ENCODE measurements at regions not wholly inside any gene's neighbourhood (a gene's known extent, or its start where the extent isn't known, plus 50 kb on each side); places are given as distances from the start of the nearest gene placed in this dataset.
"Not testable (repeated sequence)": the region's sequence is repeated elsewhere in the genome, so short reads cannot be mapped to it uniquely, and the experiment has no call there.

DNA sequence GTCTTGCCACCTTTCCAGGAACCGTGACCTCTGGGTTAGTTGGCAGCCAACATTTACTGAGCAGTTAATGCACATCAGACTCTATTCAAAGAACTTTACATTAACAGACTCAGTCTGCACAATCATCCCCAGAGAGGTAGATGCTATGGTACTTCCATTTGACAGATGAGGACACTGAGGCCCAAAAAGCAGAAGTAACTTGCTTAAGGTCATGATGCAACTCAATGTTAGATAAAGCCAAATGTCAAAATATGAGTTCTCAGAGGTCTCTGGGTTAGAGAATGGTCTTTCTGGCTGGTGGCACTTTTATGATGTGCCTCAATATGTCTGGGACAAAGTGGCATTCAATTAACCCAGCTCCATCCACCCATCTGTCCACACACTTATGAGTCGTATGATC lies 450.0 kb downstream of the MIAT start:
- no peak for TF ChIP-seq RARB (CRISPR knock-in tag; IDR thresholded peaks at IDR 0.05)
- TF ChIP-seq ZFP30 (CRISPR knock-in tag; IDR thresholded peaks at IDR 0.05), result no peak
- no peak for TF ChIP-seq ZC3H10 (CRISPR knock-in tag; IDR thresholded peaks at IDR 0.05)
- no peak for ATAC-seq

DNA sequence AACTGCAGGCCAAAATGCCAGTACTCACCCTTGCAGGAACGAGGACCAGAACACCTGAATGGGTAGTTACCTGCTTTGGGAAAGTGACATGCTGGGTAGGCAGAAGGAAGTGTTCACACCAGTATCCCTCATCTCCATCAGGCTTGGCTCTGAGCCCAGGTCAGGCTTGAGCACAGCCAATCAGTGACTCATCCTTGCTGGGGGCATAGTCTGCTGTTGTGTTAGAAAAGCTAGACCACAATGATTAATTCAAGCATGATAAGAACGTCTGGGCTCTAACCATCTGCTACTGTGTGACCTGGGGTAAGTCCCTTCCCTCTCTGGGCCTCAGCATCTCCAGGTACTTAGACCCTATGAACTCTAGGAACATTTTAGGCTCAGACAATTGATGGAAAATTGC lies 450.4 kb downstream of the MIAT start:
- peak; percentile 74 for ATAC-seq
- no peak for TF ChIP-seq GLIS3 (CRISPR knock-in tag; IDR thresholded peaks at IDR 0.05)
- TF ChIP-seq TCF4 (CRISPR knock-in tag; IDR thresholded peaks at IDR 0.05; ENCODE audit: borderline replicate concordance), result peak; percentile 46; the same call in 1 of the 2 replicates
- TF ChIP-seq, protein P1, sequence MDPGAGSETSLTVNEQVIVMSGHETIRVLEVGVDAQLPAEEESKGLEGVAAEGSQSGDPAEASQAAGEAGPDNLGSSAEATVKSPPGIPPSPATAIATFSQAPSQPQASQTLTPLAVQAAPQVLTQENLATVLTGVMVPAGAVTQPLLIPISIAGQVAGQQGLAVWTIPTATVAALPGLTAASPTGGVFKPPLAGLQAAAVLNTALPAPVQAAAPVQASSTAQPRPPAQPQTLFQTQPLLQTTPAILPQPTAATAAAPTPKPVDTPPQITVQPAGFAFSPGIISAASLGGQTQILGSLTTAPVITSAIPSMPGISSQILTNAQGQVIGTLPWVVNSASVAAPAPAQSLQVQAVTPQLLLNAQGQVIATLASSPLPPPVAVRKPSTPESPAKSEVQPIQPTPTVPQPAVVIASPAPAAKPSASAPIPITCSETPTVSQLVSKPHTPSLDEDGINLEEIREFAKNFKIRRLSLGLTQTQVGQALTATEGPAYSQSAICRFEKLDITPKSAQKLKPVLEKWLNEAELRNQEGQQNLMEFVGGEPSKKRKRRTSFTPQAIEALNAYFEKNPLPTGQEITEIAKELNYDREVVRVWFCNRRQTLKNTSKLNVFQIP (CRISPR knock-in tag; IDR thresholded peaks at IDR 0.05; ENCODE audit: borderline replicate concordance, low read depth), result no peak
- TF ChIP-seq ARNTL (CRISPR knock-in tag; IDR thresholded peaks at IDR 0.05; ENCODE audit: borderline replicate concordance, low read depth), result no peak
- TF ChIP-seq, protein P2, sequence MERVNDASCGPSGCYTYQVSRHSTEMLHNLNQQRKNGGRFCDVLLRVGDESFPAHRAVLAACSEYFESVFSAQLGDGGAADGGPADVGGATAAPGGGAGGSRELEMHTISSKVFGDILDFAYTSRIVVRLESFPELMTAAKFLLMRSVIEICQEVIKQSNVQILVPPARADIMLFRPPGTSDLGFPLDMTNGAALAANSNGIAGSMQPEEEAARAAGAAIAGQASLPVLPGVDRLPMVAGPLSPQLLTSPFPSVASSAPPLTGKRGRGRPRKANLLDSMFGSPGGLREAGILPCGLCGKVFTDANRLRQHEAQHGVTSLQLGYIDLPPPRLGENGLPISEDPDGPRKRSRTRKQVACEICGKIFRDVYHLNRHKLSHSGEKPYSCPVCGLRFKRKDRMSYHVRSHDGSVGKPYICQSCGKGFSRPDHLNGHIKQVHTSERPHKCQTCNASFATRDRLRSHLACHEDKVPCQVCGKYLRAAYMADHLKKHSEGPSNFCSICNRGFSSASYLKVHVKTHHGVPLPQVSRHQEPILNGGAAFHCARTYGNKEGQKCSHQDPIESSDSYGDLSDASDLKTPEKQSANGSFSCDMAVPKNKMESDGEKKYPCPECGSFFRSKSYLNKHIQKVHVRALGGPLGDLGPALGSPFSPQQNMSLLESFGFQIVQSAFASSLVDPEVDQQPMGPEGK (CRISPR knock-in tag; IDR thresholded peaks at IDR 0.05; ENCODE audit: borderline replicate concordance), result no peak

DNA sequence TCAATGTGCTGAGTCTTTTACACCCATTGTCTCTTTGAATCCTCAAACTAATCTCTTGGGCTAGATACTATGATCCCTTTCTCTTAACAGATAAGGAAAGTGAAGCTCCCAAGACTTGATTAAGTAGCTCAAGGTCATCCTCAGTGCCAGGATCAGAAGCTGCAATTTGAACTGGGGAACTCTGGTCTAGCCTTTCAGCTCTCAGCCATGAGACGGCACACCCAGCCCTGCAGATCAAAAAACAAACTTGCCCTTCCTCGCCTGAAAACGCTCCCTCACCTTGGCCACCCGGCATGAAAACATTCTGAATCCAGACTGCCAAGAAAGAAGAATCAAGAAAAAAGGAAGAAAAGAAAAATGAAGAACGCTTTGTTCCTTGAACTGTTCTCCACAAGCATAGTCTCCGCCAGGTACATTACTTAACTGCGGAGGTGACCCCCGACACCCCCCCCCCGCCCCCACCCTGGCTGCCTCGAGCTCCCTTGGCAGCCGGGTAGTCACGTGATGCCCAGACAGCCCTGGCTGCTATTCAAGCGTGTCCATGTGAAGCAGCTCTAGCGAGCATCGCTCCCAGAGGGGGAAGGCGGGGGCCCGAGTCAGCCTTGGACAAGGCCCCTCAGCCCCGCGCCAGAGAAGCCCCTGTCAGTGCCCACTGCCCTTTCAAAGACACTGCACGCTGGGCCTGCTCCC lies 451.2 kb downstream of the MIAT start:
- no peak for ATAC-seq
- no peak for TF ChIP-seq ZNF70 (CRISPR knock-in tag; IDR thresholded peaks at IDR 0.05)
- no peak for TF ChIP-seq ISL1 (CRISPR knock-in tag; IDR thresholded peaks at IDR 0.05)
- 0 out of 2 replicates have a peak, but pooled peaks have one; percentile 27 for TF ChIP-seq SNAI2 (CRISPR knock-in tag; IDR thresholded peaks at IDR 0.05)

DNA sequence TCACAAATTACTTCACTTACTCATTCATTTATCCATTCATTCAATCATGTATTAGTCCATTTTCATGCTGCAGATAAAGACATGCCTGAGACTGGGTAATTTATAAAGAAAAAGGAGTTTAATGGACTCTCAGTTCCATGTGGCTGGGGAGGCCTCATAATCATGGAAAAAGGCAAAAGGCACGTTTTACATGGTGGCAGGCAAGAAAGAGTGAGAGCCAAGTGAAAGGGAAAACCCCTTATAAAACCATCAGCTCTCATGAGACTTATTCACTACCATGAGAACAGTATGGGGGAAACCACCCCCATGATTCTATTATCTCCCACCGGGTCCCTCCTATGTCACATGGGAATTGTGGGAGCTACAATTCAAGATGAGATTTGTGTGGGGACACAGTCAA lies 452.0 kb downstream of the MIAT start:
- not testable (repeated sequence) for ATAC-seq

DNA sequence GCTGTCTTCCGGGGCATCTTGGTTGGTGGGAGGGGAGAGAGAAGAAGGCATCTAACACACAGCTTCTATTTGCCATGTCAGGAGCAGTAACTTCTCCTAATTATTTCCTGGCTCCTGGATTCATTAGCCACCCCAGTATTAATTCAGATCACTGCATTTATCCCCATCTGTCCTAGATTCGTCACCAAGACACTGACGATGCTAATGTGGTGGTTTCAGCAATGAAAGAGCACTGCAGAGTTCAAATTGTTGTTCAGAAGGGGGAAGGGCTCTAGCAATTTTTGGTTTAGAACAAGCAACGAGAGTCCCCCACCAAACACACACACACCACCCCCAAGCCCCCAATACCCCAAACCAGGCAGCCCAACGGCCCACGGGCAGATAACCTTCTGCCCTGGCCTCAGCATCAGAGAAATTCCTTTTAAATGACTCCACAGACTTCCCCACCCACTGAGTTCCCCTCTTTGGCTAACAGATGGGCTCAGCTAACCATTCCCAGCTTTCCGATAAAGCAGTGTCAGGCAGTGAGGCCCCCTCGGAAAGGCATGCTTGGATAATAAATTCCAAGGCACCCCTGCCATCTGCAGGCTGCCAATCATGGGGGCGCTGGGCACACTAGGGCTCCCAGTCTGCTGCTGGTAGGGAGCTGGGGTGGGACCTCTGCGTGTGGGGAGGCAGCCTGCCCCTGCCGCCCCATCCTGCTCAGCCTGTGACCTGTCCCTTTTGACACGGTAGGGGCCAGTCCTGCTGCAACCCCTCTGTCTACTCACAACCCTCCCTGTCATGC lies 453.5 kb downstream of the MIAT start:
- peak; percentile 35; the same call in 2 of the 3 replicates for ATAC-seq
- TF ChIP-seq, protein P3, sequence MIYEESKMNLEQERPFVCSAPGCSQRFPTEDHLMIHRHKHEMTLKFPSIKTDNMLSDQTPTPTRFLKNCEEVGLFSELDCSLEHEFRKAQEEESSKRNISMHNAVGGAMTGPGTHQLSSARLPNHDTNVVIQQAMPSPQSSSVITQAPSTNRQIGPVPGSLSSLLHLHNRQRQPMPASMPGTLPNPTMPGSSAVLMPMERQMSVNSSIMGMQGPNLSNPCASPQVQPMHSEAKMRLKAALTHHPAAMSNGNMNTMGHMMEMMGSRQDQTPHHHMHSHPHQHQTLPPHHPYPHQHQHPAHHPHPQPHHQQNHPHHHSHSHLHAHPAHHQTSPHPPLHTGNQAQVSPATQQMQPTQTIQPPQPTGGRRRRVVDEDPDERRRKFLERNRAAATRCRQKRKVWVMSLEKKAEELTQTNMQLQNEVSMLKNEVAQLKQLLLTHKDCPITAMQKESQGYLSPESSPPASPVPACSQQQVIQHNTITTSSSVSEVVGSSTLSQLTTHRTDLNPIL (CRISPR knock-in tag; IDR thresholded peaks at IDR 0.05; ENCODE audit: low read depth), result no peak
- TF ChIP-seq ISL1 (CRISPR knock-in tag; IDR thresholded peaks at IDR 0.05) (no peak), SNAI2 (CRISPR knock-in tag; IDR thresholded peaks at IDR 0.05) (0 out of 2 replicates have a peak, but pooled peaks have one; percentile 12), ZNF565 (CRISPR knock-in tag; conservative IDR thresholded peaks at IDR 0.05; ENCODE audit: low read depth) (0 out of 2 replicates have a peak, but pooled peaks have one; percentile 32)
- TF ChIP-seq, protein P2 (CRISPR knock-in tag; IDR thresholded peaks at IDR 0.05; ENCODE audit: borderline replicate concordance), result peak; percentile 29; the same call in 1 of the 2 replicates

DNA sequence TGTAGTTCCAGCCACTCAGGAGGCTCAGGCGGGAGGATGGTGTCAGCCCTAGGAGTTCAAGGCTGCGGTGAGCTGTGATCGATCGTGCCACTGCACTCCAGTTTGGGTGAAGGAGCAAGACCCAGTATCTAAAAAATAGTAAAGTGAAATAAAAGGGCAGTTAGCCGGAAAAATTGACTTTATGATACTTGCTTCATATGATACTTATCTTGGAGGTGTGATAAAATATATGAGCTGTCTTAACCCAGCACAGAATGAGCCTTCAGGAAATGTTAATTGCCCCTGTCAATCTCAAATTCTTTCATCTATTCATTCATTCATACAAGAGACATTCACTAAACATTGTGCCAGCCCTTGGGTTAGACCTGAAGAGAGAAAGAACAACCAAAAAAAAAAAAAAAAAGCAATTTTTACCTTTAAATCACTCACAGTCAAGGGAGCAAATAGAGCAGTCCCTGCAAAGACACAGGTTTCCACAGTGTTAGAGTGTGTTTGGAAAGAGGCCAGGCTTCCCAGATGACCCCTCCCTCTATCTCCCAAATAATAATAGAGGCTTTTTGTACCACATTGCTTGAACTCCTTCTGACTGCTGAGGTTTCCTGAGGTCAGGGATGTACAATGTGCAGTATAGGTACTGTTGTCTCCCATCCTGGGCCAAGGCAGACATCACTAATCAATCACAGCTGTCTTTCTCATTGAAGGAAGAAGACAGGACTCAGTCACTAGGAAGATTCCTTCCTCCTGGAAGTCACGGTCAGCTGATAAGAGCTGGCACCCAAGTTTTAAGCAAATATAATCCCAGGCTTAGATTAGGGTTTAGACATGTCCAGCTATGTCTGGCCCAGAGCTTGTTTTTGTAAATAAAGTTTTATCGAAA lies 454.6 kb downstream of the MIAT start:
- ATAC-seq, result no peak
- TF ChIP-seq ARNTL (CRISPR knock-in tag; IDR thresholded peaks at IDR 0.05; ENCODE audit: borderline replicate concordance, low read depth) (no peak), ESRRG (CRISPR knock-in tag; IDR thresholded peaks at IDR 0.05) (no peak), TCF4 (CRISPR knock-in tag; IDR thresholded peaks at IDR 0.05; ENCODE audit: borderline replicate concordance) (no peak), CSDC2 (CRISPR knock-in tag; IDR thresholded peaks at IDR 0.05) (no peak), PPARA (CRISPR knock-in tag; IDR thresholded peaks at IDR 0.05; ENCODE audit: borderline replicate concordance) (no peak), SNAI2 (CRISPR knock-in tag; IDR thresholded peaks at IDR 0.05) (no peak), ZFP3 (CRISPR knock-in tag; IDR thresholded peaks at IDR 0.05) (no peak), ISL1 (CRISPR knock-in tag; IDR thresholded peaks at IDR 0.05) (no peak), BACH2 (CRISPR knock-in tag; IDR thresholded peaks at IDR 0.05; ENCODE audit: borderline replicate concordance) (no peak), ZC3H10 (CRISPR knock-in tag; IDR thresholded peaks at IDR 0.05) (no peak), ZFP30 (CRISPR knock-in tag; IDR thresholded peaks at IDR 0.05) (no peak)
- TF ChIP-seq, protein P4, sequence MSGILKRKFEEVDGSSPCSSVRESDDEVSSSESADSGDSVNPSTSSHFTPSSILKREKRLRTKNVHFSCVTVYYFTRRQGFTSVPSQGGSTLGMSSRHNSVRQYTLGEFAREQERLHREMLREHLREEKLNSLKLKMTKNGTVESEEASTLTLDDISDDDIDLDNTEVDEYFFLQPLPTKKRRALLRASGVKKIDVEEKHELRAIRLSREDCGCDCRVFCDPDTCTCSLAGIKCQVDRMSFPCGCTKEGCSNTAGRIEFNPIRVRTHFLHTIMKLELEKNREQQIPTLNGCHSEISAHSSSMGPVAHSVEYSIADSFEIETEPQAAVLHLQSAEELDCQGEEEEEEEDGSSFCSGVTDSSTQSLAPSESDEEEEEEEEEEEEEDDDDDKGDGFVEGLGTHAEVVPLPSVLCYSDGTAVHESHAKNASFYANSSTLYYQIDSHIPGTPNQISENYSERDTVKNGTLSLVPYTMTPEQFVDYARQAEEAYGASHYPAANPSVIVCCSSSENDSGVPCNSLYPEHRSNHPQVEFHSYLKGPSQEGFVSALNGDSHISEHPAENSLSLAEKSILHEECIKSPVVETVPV (CRISPR knock-in tag; IDR thresholded peaks at IDR 0.05), result no peak
